ENCODE measurements at regions not wholly inside any gene's neighbourhood (a gene's known extent, or its start where the extent isn't known, plus 50 kb on each side); places are given as distances from the start of the nearest gene placed in this dataset.

DNA sequence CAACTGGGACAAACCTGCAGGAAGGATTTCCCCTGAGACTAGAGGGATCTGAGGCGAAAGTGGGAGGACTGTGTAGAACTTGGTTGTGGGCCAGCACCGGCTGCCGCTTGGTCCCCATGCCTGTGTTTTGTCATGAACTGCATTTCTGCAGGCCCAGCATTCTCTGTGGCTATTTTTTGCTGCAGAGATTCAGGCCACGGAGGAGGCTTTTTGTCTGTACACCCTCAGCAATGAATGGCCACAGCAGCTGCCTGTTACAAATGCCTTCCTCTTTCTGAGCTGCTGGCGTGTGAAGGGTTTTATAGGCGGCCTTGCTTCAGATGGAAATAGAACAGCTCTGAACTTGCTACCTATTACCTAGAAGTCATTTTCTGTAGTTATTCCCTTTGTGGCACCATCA is 164.4 kb downstream of the SH2D4B start (continued):
- TF ChIP-seq ZNF280B (CRISPR knock-in tag; IDR thresholded peaks at IDR 0.05; ENCODE audit: borderline replicate concordance): no peak

- no TSS peak for BruUV-seq (replicated peaks)
- no peaks in the 10 kb centered on the region for H3K9me3 ChIP-seq (ENCODE audit: low read length)
- no peak overlapping the region for H3K27ac ChIP-seq (ENCODE audit: extremely low read length, insufficient read depth, low read length)
- DNase-seq (ENCODE audit: low spot score) (no peak), FAIRE-seq (no peak), ATAC-seq (no peak)
- intact Hi-C loops (cut with micrococcal nuclease; ENCODE audit: unreplicated experiment) (no loop called here), in situ Hi-C loops (cut with HindIII; ENCODE audit: extremely low pct_ligation_motif_present, low pct_unique_long_range_greater_than_20kb) (no loop called here)
- no peak overlapping the region for H3K4me2 ChIP-seq (ENCODE audit: low read depth, low read length)
- H2AFZ ChIP-seq (ENCODE audit: low read length): no peak overlapping the region
- H3K4me3 ChIP-seq (replicated peaks in 1 of 3; ENCODE audit: insufficient read depth in 1 of 3, low read depth in 2 of 3, low read length in 3 of 3): no peak overlapping the region
- no peaks in the 10 kb centered on the region for H3K36me3 ChIP-seq (replicated peaks in 1 of 2; ENCODE audit: control insufficient read depth in 1 of 2, insufficient read depth in 2 of 2, low read length in 2 of 2)
- no peaks in the 10 kb centered on the region; a peak in 1 of 5 replicates for H3K27me3 ChIP-seq (ENCODE audit: control insufficient read depth in 1 of 2, insufficient read depth in 2 of 2, low read length in 2 of 2)
- POLR2A ChIA-PET: no interaction called here
- no peaks in the 10 kb centered on the region for H3K4me1 ChIP-seq (ENCODE audit: insufficient read depth, low read length)
- no peak overlapping the region for H3K9ac ChIP-seq (ENCODE audit: insufficient read depth, low read depth, low read length)
- CTCF ChIA-PET (ENCODE audit: low intra/inter-chr PET ratio, low total read pairs): no interaction called here
- H3K79me2 ChIP-seq (ENCODE audit: insufficient read depth, low read length): no peaks in the 10 kb centered on the region
- no peaks in the 10 kb centered on the region for H4K20me1 ChIP-seq (ENCODE audit: insufficient read depth, low read length)
- TF ChIP-seq RFX5 (IDR thresholded peaks at IDR 0.05; ENCODE audit: low read depth, low read length) (no peak), BORCS8-MEF2B (CRISPR knock-in tag; IDR thresholded peaks at IDR 0.05) (no peak), NCOA5 (CRISPR knock-in tag; IDR thresholded peaks at IDR 0.05) (no peak), U2AF2 (IDR thresholded peaks at IDR 0.05; ENCODE audit: low read depth, low read length) (no peak), HDAC1 (CRISPR knock-in tag; IDR thresholded peaks at IDR 0.05) (no peak), ZNF543 (CRISPR knock-in tag; IDR thresholded peaks at IDR 0.05) (no peak), AKAP8 (CRISPR knock-in tag; IDR thresholded peaks at IDR 0.05) (no peak), HMG20A (CRISPR knock-in tag; IDR thresholded peaks at IDR 0.05; ENCODE audit: borderline replicate concordance) (no peak), RNF2 (conservative IDR thresholded peaks at IDR 0.05; ENCODE audit: low read depth) (no peak), TAF1 (CRISPR knock-in tag; IDR thresholded peaks at IDR 0.05) (no peak), ZNF784 (CRISPR knock-in tag; IDR thresholded peaks at IDR 0.05; ENCODE audit: borderline replicate concordance) (no peak), CC2D1A (CRISPR knock-in tag; IDR thresholded peaks at IDR 0.05) (no peak), ZBTB26 (CRISPR knock-in tag; IDR thresholded peaks at IDR 0.05; ENCODE audit: borderline replicate concordance) (no peak)
- TF ChIP-seq, protein P1, sequence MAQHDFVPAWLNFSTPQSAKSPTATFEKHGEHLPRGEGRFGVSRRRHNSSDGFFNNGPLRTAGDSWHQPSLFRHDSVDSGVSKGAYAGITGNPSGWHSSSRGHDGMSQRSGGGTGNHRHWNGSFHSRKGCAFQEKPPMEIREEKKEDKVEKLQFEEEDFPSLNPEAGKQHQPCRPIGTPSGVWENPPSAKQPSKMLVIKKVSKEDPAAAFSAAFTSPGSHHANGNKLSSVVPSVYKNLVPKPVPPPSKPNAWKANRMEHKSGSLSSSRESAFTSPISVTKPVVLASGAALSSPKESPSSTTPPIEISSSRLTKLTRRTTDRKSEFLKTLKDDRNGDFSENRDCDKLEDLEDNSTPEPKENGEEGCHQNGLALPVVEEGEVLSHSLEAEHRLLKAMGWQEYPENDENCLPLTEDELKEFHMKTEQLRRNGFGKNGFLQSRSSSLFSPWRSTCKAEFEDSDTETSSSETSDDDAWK (CRISPR knock-in tag; IDR thresholded peaks at IDR 0.05): no peak
- TF ChIP-seq, protein P2, sequence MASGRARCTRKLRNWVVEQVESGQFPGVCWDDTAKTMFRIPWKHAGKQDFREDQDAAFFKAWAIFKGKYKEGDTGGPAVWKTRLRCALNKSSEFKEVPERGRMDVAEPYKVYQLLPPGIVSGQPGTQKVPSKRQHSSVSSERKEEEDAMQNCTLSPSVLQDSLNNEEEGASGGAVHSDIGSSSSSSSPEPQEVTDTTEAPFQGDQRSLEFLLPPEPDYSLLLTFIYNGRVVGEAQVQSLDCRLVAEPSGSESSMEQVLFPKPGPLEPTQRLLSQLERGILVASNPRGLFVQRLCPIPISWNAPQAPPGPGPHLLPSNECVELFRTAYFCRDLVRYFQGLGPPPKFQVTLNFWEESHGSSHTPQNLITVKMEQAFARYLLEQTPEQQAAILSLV (CRISPR knock-in tag; IDR thresholded peaks at IDR 0.05; ENCODE audit: borderline replicate concordance): no peak
Observed at GRCh38 chr10:80705899-80706298, 168.2 kb downstream of the SH2D4B start.

All from HepG2 (cell line).